ENCODE measurements at regions not wholly inside any gene's neighbourhood (a gene's known extent, or its start where the extent isn't known, plus 50 kb on each side); places are given as distances from the start of the nearest gene placed in this dataset.

GRCh38 chr3:110779581-110779980 is 292.0 kb upstream of the NECTIN3 start:
- DNase-seq (ENCODE audit: extremely low read depth in 1 of 4, low spot score in 3 of 4) = no peak
- no peak for FAIRE-seq
- H3K27me3 ChIP-seq (ENCODE audit: control insufficient read depth in 2 of 2, insufficient read depth in 2 of 2, low read length in 2 of 2) = no peaks in the 10 kb centered on the region
- no peaks in the 10 kb centered on the region for H3K4me1 ChIP-seq (replicated peaks in 1 of 2; ENCODE audit: control insufficient read depth in 2 of 2, insufficient read depth in 2 of 2, low read length in 2 of 2)
- ChIA-PET CTCF (ENCODE audit: low intra/inter-chr PET ratio) (no interaction called here), POLR2A (no interaction called here)
- no peaks in the 10 kb centered on the region for H3K9me1 ChIP-seq (ENCODE audit: control insufficient read depth, insufficient read depth, low read length)
- in situ Hi-C loops (cut with MboI) (no loop called here), intact Hi-C loops (cut with micrococcal nuclease) (no loop called here)
- no peak overlapping the region for H3K4me3 ChIP-seq
- no peak overlapping the region for H3K27ac ChIP-seq (ENCODE audit: extremely low read depth, low read depth, low read length)
- no peak for ATAC-seq
- no peak overlapping the region for H3K9ac ChIP-seq (ENCODE audit: insufficient read depth in 1 of 2, low read depth in 2 of 2, low read length in 2 of 2)
- H3K9me3 ChIP-seq (replicated peaks; ENCODE audit: control insufficient read depth, insufficient read depth, low read depth, low read length) = no peaks in the 10 kb centered on the region
- no peaks in the 10 kb centered on the region for H3K36me3 ChIP-seq (ENCODE audit: control insufficient read depth, insufficient read depth, low read length)
- H3K4me2 ChIP-seq (ENCODE audit: insufficient read depth, low read length) = no peak overlapping the region
- H4K20me1 ChIP-seq (replicated peaks; ENCODE audit: control insufficient read depth, insufficient read depth, low read length) = no peaks in the 10 kb centered on the region
- WGBS (ENCODE audit: insufficient coverage, low coverage, missing lambda C conversion rate) = 0% methylated on average over 2 of the region's 2 CpGs
- no peaks in the 10 kb centered on the region for H3K79me2 ChIP-seq (ENCODE audit: control insufficient read depth, insufficient read depth, low read length)
- no peak overlapping the region for H2AFZ ChIP-seq (ENCODE audit: low read depth, low read length)
- BruUV-seq (replicated peaks) = no TSS peak
- no peak for TF ChIP-seq MLLT1 (IDR thresholded peaks at IDR 0.05)
- no peak for TF ChIP-seq HNRNPLL (IDR thresholded peaks at IDR 0.05; ENCODE audit: low read depth, low read length, poor library complexity, severe bottlenecking)
- TF ChIP-seq C11orf30 (IDR thresholded peaks at IDR 0.05; ENCODE audit: low read depth) = no peak
- TF ChIP-seq ELF2 (CRISPR knock-in tag; IDR thresholded peaks at IDR 0.05) = no peak
- TF ChIP-seq, protein P1, sequence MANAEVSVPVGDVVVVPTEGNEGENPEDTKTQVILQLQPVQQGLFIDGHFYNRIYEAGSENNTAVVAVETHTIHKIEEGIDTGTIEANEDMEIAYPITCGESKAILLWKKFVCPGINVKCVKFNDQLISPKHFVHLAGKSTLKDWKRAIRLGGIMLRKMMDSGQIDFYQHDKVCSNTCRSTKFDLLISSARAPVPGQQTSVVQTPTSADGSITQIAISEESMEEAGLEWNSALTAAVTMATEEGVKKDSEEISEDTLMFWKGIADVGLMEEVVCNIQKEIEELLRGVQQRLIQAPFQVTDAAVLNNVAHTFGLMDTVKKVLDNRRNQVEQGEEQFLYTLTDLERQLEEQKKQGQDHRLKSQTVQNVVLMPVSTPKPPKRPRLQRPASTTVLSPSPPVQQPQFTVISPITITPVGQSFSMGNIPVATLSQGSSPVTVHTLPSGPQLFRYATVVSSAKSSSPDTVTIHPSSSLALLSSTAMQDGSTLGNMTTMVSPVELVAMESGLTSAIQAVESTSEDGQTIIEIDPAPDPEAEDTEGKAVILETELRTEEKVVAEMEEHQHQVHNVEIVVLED (CRISPR knock-in tag; IDR thresholded peaks at IDR 0.05) = no peak
- no peak for TF ChIP-seq NCOR1 (IDR thresholded peaks at IDR 0.05)
- no peak for TF ChIP-seq ZC3H4 (CRISPR knock-in tag; IDR thresholded peaks at IDR 0.05; ENCODE audit: borderline replicate concordance)
- no peak for TF ChIP-seq KAT7 (CRISPR knock-in tag; IDR thresholded peaks at IDR 0.05; ENCODE audit: borderline replicate concordance)
- TF ChIP-seq ARID3A (IDR thresholded peaks at IDR 0.05; ENCODE audit: borderline replicate concordance, low read depth, low read length) = no peak
- TF ChIP-seq, protein P2, sequence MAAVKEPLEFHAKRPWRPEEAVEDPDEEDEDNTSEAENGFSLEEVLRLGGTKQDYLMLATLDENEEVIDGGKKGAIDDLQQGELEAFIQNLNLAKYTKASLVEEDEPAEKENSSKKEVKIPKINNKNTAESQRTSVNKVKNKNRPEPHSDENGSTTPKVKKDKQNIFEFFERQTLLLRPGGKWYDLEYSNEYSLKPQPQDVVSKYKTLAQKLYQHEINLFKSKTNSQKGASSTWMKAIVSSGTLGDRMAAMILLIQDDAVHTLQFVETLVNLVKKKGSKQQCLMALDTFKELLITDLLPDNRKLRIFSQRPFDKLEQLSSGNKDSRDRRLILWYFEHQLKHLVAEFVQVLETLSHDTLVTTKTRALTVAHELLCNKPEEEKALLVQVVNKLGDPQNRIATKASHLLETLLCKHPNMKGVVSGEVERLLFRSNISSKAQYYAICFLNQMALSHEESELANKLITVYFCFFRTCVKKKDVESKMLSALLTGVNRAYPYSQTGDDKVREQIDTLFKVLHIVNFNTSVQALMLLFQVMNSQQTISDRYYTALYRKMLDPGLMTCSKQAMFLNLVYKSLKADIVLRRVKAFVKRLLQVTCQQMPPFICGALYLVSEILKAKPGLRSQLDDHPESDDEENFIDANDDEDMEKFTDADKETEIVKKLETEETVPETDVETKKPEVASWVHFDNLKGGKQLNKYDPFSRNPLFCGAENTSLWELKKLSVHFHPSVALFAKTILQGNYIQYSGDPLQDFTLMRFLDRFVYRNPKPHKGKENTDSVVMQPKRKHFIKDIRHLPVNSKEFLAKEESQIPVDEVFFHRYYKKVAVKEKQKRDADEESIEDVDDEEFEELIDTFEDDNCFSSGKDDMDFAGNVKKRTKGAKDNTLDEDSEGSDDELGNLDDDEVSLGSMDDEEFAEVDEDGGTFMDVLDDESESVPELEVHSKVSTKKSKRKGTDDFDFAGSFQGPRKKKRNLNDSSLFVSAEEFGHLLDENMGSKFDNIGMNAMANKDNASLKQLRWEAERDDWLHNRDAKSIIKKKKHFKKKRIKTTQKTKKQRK (IDR thresholded peaks at IDR 0.05; ENCODE audit: borderline replicate concordance, low read depth, low read length) = no peak
- no peak for TF ChIP-seq ZNF589 (CRISPR knock-in tag; IDR thresholded peaks at IDR 0.05; ENCODE audit: low read depth)
- TF ChIP-seq ELF4 (CRISPR knock-in tag; IDR thresholded peaks at IDR 0.05) = no peak
- TF ChIP-seq SPI1 (IDR thresholded peaks at IDR 0.05; ENCODE audit: borderline replicate concordance, low read depth, low read length) = no peak
- no peak for TF ChIP-seq SRSF9 (IDR thresholded peaks at IDR 0.05; ENCODE audit: borderline replicate concordance, low read depth, low read length)
- no peak for TF ChIP-seq NCOA6 (IDR thresholded peaks at IDR 0.05)
- TF ChIP-seq NCOA1 (IDR thresholded peaks at IDR 0.05; ENCODE audit: low read depth) = no peak
- TF ChIP-seq ZNF384 (IDR thresholded peaks at IDR 0.05; ENCODE audit: low read depth, low read length) = no peak

All from K562 (cell line).